AG04450 (cell line): ENCODE measurements at regions not wholly inside any gene's neighbourhood (a gene's known extent, or its start where the extent isn't known, plus 50 kb on each side); places are given as distances from the start of the nearest gene placed in this dataset.

Experiments used
- CTCF ChIA-PET: fragments of 300-600, 350-600 bp; formaldehyde crosslinking; extraction: SDS; loops from one replicate; lab custom pipeline; 2022; ENCODE audit warnings: antibody characterized with exemption, inconsistent platforms; lab: Charles Lee
- POLR2A ChIA-PET: fragments of 350-600 bp; formaldehyde crosslinking; extraction: SDS; loops from one replicate; lab custom pipeline; 2021; ENCODE audit warnings: antibody characterized with exemption, inconsistent platforms; lab: Yijun Ruan, JAX
- DNase-seq: peaks from one replicate; pipeline ENCODE4 v3.0.0-alpha.2; 2011; ENCODE audit warnings: low read depth, low spot score
- H3K27ac ChIP-seq: one replicate; pipeline ENCODE4 v1.5.1; 2012; ENCODE audit warnings: low read depth, low read length, control low read depth
- H3K27me3 ChIP-seq: one replicate; pipeline ENCODE4 v1.6.0; 2012; ENCODE audit warnings: low read length; ENCODE audit not compliant: control insufficient read depth, insufficient read depth
- H3K4me3 ChIP-seq: 2 replicates; pipeline ENCODE4 v1.5.1; 2011; ENCODE audit warnings: mild to moderate bottlenecking, low read depth, low read length, control low read depth
- H3K9me3 ChIP-seq: 2 replicates; pipeline ENCODE4 v1.5.1; 2012; ENCODE audit warnings: low read length; ENCODE audit not compliant: control insufficient read depth, insufficient read depth
- TF ChIP-seq, protein P1 (sequence below): IDR thresholded peaks from 2 replicates; pipeline ENCODE4 v1.5.1; 2011; ENCODE audit warnings: low read depth, low read length, control low read depth, inconsistent platforms

DNA sequence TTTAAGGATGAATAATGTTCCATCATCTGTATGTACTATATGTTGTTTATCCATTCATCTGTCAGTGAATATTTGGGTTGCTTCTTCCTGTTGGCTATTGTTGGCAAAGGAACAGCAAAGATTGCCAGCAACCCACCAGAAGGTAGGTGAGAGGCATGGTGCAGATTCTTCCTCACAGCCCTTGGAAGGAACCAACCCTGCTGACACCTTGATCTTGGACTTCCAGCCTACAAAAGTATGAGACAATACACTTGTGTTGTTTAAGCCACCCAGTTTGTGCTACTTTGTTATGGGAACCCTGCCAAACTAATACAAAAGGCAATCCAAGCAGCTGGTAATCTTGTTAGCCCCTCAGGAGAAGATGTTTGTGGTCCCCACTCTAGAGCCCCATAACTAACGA is 122.0 kb downstream of the CARTPT start:
- ChIA-PET CTCF (no interaction called here), POLR2A (no interaction called here)
- H3K4me3 ChIP-seq: no peak overlapping the region
- H3K27me3 ChIP-seq: no peaks in the 10 kb centered on the region
- H3K9me3 ChIP-seq: no peaks in the 10 kb centered on the region
- TF ChIP-seq, protein P1, sequence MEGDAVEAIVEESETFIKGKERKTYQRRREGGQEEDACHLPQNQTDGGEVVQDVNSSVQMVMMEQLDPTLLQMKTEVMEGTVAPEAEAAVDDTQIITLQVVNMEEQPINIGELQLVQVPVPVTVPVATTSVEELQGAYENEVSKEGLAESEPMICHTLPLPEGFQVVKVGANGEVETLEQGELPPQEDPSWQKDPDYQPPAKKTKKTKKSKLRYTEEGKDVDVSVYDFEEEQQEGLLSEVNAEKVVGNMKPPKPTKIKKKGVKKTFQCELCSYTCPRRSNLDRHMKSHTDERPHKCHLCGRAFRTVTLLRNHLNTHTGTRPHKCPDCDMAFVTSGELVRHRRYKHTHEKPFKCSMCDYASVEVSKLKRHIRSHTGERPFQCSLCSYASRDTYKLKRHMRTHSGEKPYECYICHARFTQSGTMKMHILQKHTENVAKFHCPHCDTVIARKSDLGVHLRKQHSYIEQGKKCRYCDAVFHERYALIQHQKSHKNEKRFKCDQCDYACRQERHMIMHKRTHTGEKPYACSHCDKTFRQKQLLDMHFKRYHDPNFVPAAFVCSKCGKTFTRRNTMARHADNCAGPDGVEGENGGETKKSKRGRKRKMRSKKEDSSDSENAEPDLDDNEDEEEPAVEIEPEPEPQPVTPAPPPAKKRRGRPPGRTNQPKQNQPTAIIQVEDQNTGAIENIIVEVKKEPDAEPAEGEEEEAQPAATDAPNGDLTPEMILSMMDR: no peak
- DNase-seq: no peak
- no peak overlapping the region for H3K27ac ChIP-seq

DNA sequence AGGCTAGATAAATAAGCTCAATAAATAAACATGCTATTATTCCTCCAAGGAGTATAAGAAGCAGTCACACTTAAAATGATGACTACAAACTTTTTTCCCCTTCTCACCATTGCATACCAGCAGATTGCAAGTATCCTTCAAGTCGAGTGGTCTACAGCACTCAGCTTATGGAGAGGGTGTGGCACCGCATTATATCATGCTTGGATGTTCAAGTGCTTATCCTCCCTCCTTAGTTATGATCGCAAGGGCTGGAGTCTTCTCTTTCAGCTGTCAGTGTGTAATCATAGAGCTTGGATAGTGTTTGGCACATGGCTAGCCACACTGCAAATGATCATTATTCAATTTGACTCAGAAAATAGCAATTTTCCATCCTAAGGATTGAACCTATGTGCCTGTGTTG is 124.0 kb downstream of the CARTPT start:
- ChIA-PET CTCF (no interaction called here), POLR2A (no interaction called here)
- TF ChIP-seq, protein P1: no peak
- Histone ChIP-seq H3K9me3 (no peaks in the 10 kb centered on the region), H3K4me3 (no peak overlapping the region), H3K27me3 (no peaks in the 10 kb centered on the region), H3K27ac (no peak overlapping the region)
- DNase-seq: no peak

DNA sequence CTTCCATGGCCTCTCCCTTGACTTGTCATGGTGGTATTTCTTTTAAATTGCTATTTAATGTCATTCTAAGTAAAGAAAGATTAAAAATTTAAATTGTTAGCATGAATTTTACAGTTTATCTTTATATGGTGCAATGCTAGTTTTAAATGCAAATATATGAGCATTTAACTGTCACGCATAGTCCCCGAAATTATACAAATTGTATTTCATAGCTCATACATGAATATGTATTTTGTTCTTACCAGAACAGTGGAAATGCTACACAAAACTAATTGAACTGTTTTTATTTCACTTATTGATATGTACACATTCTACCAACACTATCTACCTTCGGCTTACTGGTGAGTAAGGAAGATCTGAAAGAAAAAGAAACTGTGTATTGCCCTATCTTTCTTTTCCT is 125.8 kb downstream of the CARTPT start:
- ChIA-PET POLR2A (no interaction called here), CTCF (no interaction called here)
- no peak overlapping the region for H3K4me3 ChIP-seq
- DNase-seq: no peak
- TF ChIP-seq, protein P1: no peak
- no peak overlapping the region for H3K27ac ChIP-seq
- H3K27me3 ChIP-seq: no peaks in the 10 kb centered on the region
- peaks cover 1% of the 10 kb centered on the region; the same call in 1 of the 2 replicates for H3K9me3 ChIP-seq

DNA sequence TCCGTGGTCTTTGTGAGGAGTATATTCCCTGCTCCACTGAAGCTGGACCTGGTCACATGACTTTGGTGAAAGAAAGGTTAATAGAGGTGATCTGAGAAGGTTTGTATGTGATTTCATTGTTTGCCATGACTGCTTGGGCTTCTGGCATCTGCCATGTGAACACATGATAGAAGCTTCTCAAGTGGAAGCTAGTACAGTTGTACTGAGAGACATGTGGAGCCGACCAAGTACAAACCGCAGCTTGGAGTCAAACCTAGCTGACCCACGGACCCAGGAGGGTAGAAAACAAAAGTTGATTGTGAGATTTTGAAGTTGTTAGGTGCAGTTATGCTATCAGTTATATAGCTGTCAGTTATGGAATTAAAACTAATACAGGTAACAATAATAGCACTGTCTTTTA is 140.4 kb downstream of the CARTPT start:
- TF ChIP-seq, protein P1: no peak
- Histone ChIP-seq H3K9me3 (peaks cover 4% of the 10 kb centered on the region; the same call in 1 of the 2 replicates), H3K27me3 (peaks cover 14% of the 10 kb centered on the region), H3K4me3 (no peak overlapping the region), H3K27ac (no peak overlapping the region)
- no peak for DNase-seq
- ChIA-PET CTCF (no interaction called here), POLR2A (no interaction called here)

DNA sequence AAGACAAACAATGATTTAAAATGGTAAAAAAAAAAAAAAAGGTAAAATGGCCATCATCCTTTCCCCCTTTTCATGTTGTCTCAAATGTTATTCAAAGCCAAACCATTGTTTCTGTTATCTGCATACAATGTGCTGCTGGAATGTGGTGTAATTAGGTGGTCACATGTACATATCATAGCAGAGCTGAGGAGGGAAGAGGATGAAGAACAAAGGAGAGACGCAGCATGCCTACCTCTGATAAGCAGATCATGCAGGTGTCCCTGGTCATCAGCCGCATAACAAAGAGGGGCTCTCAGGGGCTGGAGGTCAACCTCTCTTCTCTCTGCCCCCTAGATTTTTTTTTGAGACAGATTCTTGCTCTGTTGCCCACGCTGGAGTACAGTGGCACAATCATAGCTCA is 141.0 kb downstream of the CARTPT start:
- TF ChIP-seq, protein P1: no peak
- Histone ChIP-seq H3K27me3 (peaks cover 14% of the 10 kb centered on the region), H3K4me3 (no peak overlapping the region), H3K27ac (no peak overlapping the region), H3K9me3 (peaks cover 4% of the 10 kb centered on the region; the same call in 1 of the 2 replicates)
- CTCF ChIA-PET: no interaction called here
- POLR2A ChIA-PET: no interaction called here
- DNase-seq: no peak
